ENCODE measurements at regions not wholly inside any gene's neighbourhood (a gene's known extent, or its start where the extent isn't known, plus 50 kb on each side); places are given as distances from the start of the nearest gene placed in this dataset.

DNA sequence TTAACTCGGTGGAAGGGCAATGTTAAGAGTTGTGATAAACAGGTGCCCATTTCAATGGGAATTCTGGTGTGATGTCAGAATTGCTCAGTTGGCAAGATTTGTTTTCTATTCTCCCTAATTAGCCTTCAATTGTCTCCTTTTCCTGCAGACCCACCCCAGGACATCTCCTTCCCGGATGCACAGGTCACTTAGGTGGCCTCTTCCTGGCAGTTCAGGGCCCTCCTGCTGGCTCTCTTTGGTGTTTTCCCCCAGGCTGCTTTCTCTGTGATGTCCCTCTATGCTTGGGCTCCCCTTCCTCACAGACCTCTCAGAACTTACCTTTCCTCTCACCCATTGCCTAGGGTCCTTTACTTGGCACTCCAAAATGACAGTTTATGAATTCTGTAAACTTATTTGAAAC lies 126.3 kb downstream of the GPAT3 start:
- TF ChIP-seq, protein P1, sequence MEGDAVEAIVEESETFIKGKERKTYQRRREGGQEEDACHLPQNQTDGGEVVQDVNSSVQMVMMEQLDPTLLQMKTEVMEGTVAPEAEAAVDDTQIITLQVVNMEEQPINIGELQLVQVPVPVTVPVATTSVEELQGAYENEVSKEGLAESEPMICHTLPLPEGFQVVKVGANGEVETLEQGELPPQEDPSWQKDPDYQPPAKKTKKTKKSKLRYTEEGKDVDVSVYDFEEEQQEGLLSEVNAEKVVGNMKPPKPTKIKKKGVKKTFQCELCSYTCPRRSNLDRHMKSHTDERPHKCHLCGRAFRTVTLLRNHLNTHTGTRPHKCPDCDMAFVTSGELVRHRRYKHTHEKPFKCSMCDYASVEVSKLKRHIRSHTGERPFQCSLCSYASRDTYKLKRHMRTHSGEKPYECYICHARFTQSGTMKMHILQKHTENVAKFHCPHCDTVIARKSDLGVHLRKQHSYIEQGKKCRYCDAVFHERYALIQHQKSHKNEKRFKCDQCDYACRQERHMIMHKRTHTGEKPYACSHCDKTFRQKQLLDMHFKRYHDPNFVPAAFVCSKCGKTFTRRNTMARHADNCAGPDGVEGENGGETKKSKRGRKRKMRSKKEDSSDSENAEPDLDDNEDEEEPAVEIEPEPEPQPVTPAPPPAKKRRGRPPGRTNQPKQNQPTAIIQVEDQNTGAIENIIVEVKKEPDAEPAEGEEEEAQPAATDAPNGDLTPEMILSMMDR (IDR thresholded peaks at IDR 0.05): no peak
- TF ChIP-seq POLR2AphosphoS5 (IDR thresholded peaks at IDR 0.05; ENCODE audit: low read depth, low read length): no peak
